ENCODE measurements at regions not wholly inside any gene's neighbourhood (a gene's known extent, or its start where the extent isn't known, plus 50 kb on each side); places are given as distances from the start of the nearest gene placed in this dataset.

DNA sequence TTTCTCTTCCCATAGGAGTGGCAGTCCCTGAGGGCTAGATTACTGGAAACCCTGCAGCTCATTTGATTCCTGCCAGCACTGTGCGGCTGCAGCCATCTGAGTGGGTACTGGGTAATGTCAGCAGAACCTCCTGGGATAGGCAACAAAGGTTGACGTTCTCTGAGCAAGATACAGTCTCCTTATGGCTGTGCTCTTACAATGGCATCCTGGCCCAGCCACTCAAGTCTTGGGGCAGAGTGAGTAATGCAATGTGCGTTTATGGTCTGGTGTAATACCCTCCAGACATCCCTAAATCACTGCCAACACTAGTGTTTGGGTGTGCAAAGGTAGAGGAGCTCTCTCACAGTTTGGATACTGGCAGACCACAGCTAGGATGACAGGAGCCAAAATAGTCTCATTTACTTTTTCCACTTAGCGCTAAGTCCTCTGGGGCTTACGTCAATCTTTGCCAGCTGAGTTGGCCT is 775.8 kb downstream of the ZNF385D start (continued):
- no peak for TF ChIP-seq CBX5 (IDR thresholded peaks at IDR 0.05; ENCODE audit: low read depth, low read length)
- no peak for TF ChIP-seq GTF2F1 (IDR thresholded peaks at IDR 0.05; ENCODE audit: borderline replicate concordance, low read depth, low read length)
- no peak for TF ChIP-seq PHF8 (conservative IDR thresholded peaks at IDR 0.05; ENCODE audit: low read depth, low read length)
